ENCODE measurements at regions not wholly inside any gene's neighbourhood (a gene's known extent, or its start where the extent isn't known, plus 50 kb on each side); places are given as distances from the start of the nearest gene placed in this dataset.

DNA sequence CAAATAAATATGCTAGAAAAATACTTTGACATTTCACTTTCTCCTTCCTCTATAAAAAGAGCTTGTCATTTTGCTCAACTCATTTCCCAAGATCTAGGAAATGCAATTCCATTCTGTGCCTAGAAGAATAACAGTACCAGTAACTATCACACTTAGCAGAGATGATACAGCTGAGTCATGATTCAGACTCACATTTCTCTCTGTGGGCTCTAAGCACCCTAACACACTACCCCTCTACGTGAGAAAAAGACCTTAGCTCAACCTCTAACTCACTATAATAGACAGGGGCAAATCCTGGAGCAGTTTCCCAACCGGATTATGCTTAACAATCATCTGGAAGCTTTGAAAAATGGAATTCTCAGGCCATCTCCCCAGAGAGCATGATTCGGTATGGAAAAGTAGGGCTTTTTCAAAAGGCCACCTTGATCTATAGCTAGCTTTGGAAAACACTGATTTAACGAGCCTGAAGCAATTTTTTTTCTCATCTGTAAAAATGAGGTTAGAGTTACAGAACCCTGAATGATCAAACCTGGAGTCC, 1312.3 kb upstream of the PIK3C3 start:
- no peak for TF ChIP-seq EZH2phosphoT487 (IDR thresholded peaks at IDR 0.05; ENCODE audit: unreplicated experiment)
- TF ChIP-seq EZH2 (IDR thresholded peaks at IDR 0.05; ENCODE audit: low read depth, unreplicated experiment), result no peak

Data from GM23338 (cell line).